ENCODE measurements at regions not wholly inside any gene's neighbourhood (a gene's known extent, or its start where the extent isn't known, plus 50 kb on each side); places are given as distances from the start of the nearest gene placed in this dataset.
"Not testable (repeated sequence)": the region's sequence is repeated elsewhere in the genome, so short reads cannot be mapped to it uniquely, and the experiment has no call there.

- CTCF ChIA-PET (ENCODE audit: low intra/inter-chr PET ratio, low total read pairs); POLR2A ChIA-PET; H3K4me2 ChIP-seq (ENCODE audit: low read depth, low read length); H3K27me3 ChIP-seq (ENCODE audit: control insufficient read depth in 1 of 2, insufficient read depth in 2 of 2, low read length in 2 of 2); H3K9ac ChIP-seq (ENCODE audit: insufficient read depth, low read depth, low read length); in situ Hi-C loops (cut with HindIII; ENCODE audit: extremely low pct_ligation_motif_present, low pct_unique_long_range_greater_than_20kb); DNase-seq (ENCODE audit: low spot score); H2AFZ ChIP-seq (ENCODE audit: low read length); H3K4me1 ChIP-seq (ENCODE audit: insufficient read depth, low read length); H3K79me2 ChIP-seq (ENCODE audit: insufficient read depth, low read length); H3K9me3 ChIP-seq (ENCODE audit: low read length); H3K4me3 ChIP-seq (replicated peaks in 1 of 3; ENCODE audit: insufficient read depth in 1 of 3, low read depth in 2 of 3, low read length in 3 of 3); intact Hi-C loops (cut with micrococcal nuclease; ENCODE audit: unreplicated experiment); ATAC-seq; FAIRE-seq; BruUV-seq (replicated peaks); H3K27ac ChIP-seq (ENCODE audit: extremely low read length, insufficient read depth, low read length); H3K36me3 ChIP-seq (replicated peaks in 1 of 2; ENCODE audit: control insufficient read depth in 1 of 2, insufficient read depth in 2 of 2, low read length in 2 of 2); H4K20me1 ChIP-seq (ENCODE audit: insufficient read depth, low read length): not testable (repeated sequence)
- WGBS (ENCODE audit: low lambda C conversion rate), result 37% methylated on average over 11 of the region's 11 CpGs
These were observed 248.3 kb downstream of the CDH7 start for GRCh38 chr18:65998971-65999700.

- ChIA-PET POLR2A (no interaction called here), CTCF (ENCODE audit: low intra/inter-chr PET ratio, low total read pairs) (no interaction called here)
- WGBS (ENCODE audit: low lambda C conversion rate), result 27% methylated on average over 3 of the region's 3 CpGs
- Histone ChIP-seq H3K4me2 (ENCODE audit: low read depth, low read length) (no peak overlapping the region), H3K79me2 (ENCODE audit: insufficient read depth, low read length) (no peaks in the 10 kb centered on the region), H3K9ac (ENCODE audit: insufficient read depth, low read depth, low read length) (no peak overlapping the region), H3K9me3 (ENCODE audit: low read length) (no peaks in the 10 kb centered on the region), H4K20me1 (ENCODE audit: insufficient read depth, low read length) (no peaks in the 10 kb centered on the region), H3K4me1 (ENCODE audit: insufficient read depth, low read length) (no peaks in the 10 kb centered on the region), H3K36me3 (replicated peaks in 1 of 2; ENCODE audit: control insufficient read depth in 1 of 2, insufficient read depth in 2 of 2, low read length in 2 of 2) (no peaks in the 10 kb centered on the region), H2AFZ (ENCODE audit: low read length) (no peak overlapping the region), H3K27ac (ENCODE audit: extremely low read length, insufficient read depth, low read length) (no peak overlapping the region), H3K27me3 (ENCODE audit: control insufficient read depth in 1 of 2, insufficient read depth in 2 of 2, low read length in 2 of 2) (no peaks in the 10 kb centered on the region), H3K4me3 (replicated peaks in 1 of 3; ENCODE audit: insufficient read depth in 1 of 3, low read depth in 2 of 3, low read length in 3 of 3) (no peak overlapping the region)
- FAIRE-seq (no peak), DNase-seq (ENCODE audit: low spot score) (no peak), ATAC-seq (no peak)
- no TSS peak for BruUV-seq (replicated peaks)
- in situ Hi-C loops (cut with HindIII; ENCODE audit: extremely low pct_ligation_motif_present, low pct_unique_long_range_greater_than_20kb), result no loop called here
- intact Hi-C loops (cut with micrococcal nuclease; ENCODE audit: unreplicated experiment), result no loop called here
- TF ChIP-seq ZNF350 (CRISPR knock-in tag; IDR thresholded peaks at IDR 0.05; ENCODE audit: borderline replicate concordance, low read depth), result no peak
- TF ChIP-seq CAMTA2 (CRISPR knock-in tag; IDR thresholded peaks at IDR 0.05; ENCODE audit: borderline replicate concordance), result no peak
- TF ChIP-seq PAF1 (CRISPR knock-in tag; IDR thresholded peaks at IDR 0.05), result no peak
- no peak for TF ChIP-seq RAD51 (IDR thresholded peaks at IDR 0.05; ENCODE audit: borderline replicate concordance)
- no peak for TF ChIP-seq ZNF567 (CRISPR knock-in tag; IDR thresholded peaks at IDR 0.05; ENCODE audit: borderline replicate concordance)
- no peak for TF ChIP-seq HBP1 (CRISPR knock-in tag; IDR thresholded peaks at IDR 0.05; ENCODE audit: low read depth)
- TF ChIP-seq ATF7 (IDR thresholded peaks at IDR 0.05), result no peak
- TF ChIP-seq ATF7 (CRISPR knock-in tag; IDR thresholded peaks at IDR 0.05), result no peak
- TF ChIP-seq, protein P1, sequence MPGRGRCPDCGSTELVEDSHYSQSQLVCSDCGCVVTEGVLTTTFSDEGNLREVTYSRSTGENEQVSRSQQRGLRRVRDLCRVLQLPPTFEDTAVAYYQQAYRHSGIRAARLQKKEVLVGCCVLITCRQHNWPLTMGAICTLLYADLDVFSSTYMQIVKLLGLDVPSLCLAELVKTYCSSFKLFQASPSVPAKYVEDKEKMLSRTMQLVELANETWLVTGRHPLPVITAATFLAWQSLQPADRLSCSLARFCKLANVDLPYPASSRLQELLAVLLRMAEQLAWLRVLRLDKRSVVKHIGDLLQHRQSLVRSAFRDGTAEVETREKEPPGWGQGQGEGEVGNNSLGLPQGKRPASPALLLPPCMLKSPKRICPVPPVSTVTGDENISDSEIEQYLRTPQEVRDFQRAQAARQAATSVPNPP (CRISPR knock-in tag; IDR thresholded peaks at IDR 0.05), result no peak
- TF ChIP-seq, protein P2, sequence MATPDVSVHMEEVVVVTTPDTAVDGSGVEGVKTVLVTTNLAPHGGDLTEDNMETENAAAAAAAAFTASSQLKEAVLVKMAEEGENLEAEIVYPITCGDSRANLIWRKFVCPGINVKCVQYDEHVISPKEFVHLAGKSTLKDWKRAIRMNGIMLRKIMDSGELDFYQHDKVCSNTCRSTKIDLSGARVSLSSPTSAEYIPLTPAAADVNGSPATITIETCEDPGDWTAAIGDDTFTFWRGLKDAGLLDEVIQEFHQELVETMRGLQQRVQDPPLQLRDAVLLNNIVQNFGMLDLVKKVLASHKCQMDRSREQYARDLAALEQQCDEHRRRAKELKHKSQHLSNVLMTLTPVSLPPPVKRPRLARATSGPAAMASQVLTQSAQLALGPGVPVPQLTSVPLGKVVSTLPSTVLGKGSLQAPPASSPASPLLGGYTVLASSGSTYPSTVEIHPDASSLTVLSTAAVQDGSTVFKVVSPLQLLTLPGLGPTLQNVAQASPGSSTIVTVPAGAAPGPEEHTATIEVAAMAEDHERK (CRISPR knock-in tag; IDR thresholded peaks at IDR 0.05; ENCODE audit: low read depth), result no peak
- no peak for TF ChIP-seq PHF21A (CRISPR knock-in tag; IDR thresholded peaks at IDR 0.05)
- TF ChIP-seq EED (CRISPR knock-in tag; IDR thresholded peaks at IDR 0.05), result no peak
These were observed 244.4 kb downstream of the CDH7 start for GRCh38 chr18:65995206-65995605.
